ENCODE measurements at regions not wholly inside any gene's neighbourhood (a gene's known extent, or its start where the extent isn't known, plus 50 kb on each side); places are given as distances from the start of the nearest gene placed in this dataset.

DNA sequence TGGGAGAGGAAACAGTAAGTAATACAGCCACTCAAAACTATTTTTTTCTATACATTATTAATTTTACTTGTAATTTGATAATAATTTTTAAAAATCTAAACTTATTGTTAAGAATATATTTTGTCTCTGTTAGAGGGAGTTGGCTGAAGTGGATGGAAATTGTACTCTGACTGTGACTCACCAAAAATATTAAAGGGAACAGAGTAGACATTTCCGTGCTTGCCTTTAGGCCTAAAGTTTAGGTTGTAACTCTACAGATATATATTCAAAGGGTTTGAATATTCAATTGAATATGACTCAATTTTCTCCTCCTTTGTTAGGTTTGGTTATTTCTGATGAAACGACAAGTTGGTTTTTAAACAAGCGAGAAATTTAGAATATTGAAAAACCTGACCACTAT is 128.3 kb upstream of the PITX2 start:
- no peak overlapping the region for H3K4me3 ChIP-seq (ENCODE audit: low read depth, low read length)
- no peak overlapping the region for H3K4me3 Mint-ChIP-seq (ENCODE audit: unreplicated experiment)
- H3K36me3 ChIP-seq (ENCODE audit: control insufficient read depth, insufficient read depth, low read length), result no peaks in the 10 kb centered on the region
- no peaks in the 10 kb centered on the region for H3K4me1 Mint-ChIP-seq (ENCODE audit: low read depth, unreplicated experiment)
- ChIA-PET CTCF (no interaction called here), POLR2A (no interaction called here)
- H3K36me3 Mint-ChIP-seq (ENCODE audit: insufficient read depth, unreplicated experiment), result no peaks in the 10 kb centered on the region
- H3K9me3 Mint-ChIP-seq (ENCODE audit: unreplicated experiment), result no peaks in the 10 kb centered on the region
- H3K27me3 ChIP-seq (replicated peaks; ENCODE audit: control insufficient read depth, insufficient read depth, low read length), result no peaks in the 10 kb centered on the region
- intact Hi-C loops (cut with micrococcal nuclease; ENCODE audit: unreplicated experiment), result no loop called here
- no peaks in the 10 kb centered on the region for H3K27me3 Mint-ChIP-seq (ENCODE audit: insufficient read depth, unreplicated experiment)
- BruUV-seq (replicated peaks), result no TSS peak
- TF ChIP-seq, protein P1, sequence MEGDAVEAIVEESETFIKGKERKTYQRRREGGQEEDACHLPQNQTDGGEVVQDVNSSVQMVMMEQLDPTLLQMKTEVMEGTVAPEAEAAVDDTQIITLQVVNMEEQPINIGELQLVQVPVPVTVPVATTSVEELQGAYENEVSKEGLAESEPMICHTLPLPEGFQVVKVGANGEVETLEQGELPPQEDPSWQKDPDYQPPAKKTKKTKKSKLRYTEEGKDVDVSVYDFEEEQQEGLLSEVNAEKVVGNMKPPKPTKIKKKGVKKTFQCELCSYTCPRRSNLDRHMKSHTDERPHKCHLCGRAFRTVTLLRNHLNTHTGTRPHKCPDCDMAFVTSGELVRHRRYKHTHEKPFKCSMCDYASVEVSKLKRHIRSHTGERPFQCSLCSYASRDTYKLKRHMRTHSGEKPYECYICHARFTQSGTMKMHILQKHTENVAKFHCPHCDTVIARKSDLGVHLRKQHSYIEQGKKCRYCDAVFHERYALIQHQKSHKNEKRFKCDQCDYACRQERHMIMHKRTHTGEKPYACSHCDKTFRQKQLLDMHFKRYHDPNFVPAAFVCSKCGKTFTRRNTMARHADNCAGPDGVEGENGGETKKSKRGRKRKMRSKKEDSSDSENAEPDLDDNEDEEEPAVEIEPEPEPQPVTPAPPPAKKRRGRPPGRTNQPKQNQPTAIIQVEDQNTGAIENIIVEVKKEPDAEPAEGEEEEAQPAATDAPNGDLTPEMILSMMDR (IDR thresholded peaks at IDR 0.05; ENCODE audit: insufficient read depth in 1 of 2, low read depth in 1 of 2, low read length in 1 of 2, severe bottlenecking in 1 of 2, unreplicated experiment in 1 of 2), result no peak
- DNase-seq, result no peak
- no peaks in the 10 kb centered on the region for H3K9me3 ChIP-seq
- H3K27ac Mint-ChIP-seq (ENCODE audit: unreplicated experiment), result no peak overlapping the region
- H3K4me1 ChIP-seq, result no peaks in the 10 kb centered on the region

DNA sequence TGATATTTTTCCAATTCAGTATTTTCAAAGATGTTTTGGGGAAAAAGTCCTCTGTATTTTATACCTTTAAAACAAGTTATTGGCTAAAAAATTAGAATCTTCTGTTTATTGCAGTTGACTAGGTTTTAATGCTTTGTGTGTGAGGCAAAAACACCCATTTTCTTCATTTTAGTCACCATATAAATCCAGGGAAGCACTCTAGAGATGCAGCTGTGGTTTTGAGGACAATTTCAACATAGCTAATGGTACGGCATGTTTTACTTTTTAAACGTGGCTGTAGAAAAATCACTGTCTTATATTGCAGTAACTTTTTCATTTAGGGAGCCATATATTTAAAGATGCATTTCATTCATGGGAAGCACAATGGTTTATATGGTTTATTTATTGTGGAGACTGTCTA is 129.1 kb upstream of the PITX2 start:
- Mint-ChIP-seq H3K27ac (ENCODE audit: unreplicated experiment) (no peak overlapping the region), H3K27me3 (ENCODE audit: insufficient read depth, unreplicated experiment) (no peaks in the 10 kb centered on the region)

GRCh38 chr4:110753466-110753865 is 130.6 kb upstream of the PITX2 start:
- Histone ChIP-seq H3K36me3 (ENCODE audit: control insufficient read depth, insufficient read depth, low read length) (no peaks in the 10 kb centered on the region), H3K4me1 (no peaks in the 10 kb centered on the region), H3K4me3 (ENCODE audit: low read depth, low read length) (no peak overlapping the region), H3K27me3 (replicated peaks; ENCODE audit: control insufficient read depth, insufficient read depth, low read length) (no peaks in the 10 kb centered on the region), H3K9me3 (no peaks in the 10 kb centered on the region)
- H3K4me3 Mint-ChIP-seq (ENCODE audit: unreplicated experiment), result no peak overlapping the region
- ChIA-PET POLR2A (no interaction called here), CTCF (no interaction called here)
- TF ChIP-seq, protein P1 (IDR thresholded peaks at IDR 0.05; ENCODE audit: insufficient read depth in 1 of 2, low read depth in 1 of 2, low read length in 1 of 2, severe bottlenecking in 1 of 2, unreplicated experiment in 1 of 2), result no peak
- no peaks in the 10 kb centered on the region for H3K27me3 Mint-ChIP-seq (ENCODE audit: insufficient read depth, unreplicated experiment)
- BruUV-seq (replicated peaks), result no TSS peak
- H3K36me3 Mint-ChIP-seq (ENCODE audit: insufficient read depth, unreplicated experiment), result no peaks in the 10 kb centered on the region
- intact Hi-C loops (cut with micrococcal nuclease; ENCODE audit: unreplicated experiment), result no loop called here
- DNase-seq, result no peak
- H3K4me1 Mint-ChIP-seq (ENCODE audit: low read depth, unreplicated experiment), result no peaks in the 10 kb centered on the region
- H3K27ac Mint-ChIP-seq (ENCODE audit: unreplicated experiment), result no peak overlapping the region
- no peaks in the 10 kb centered on the region for H3K9me3 Mint-ChIP-seq (ENCODE audit: unreplicated experiment)

More for the DNA sequence above, 129.1 kb upstream of the PITX2 start:
- H3K4me3 ChIP-seq (ENCODE audit: low read depth, low read length), result no peak overlapping the region
- no peaks in the 10 kb centered on the region for H3K9me3 Mint-ChIP-seq (ENCODE audit: unreplicated experiment)
- no peak overlapping the region for H3K4me3 Mint-ChIP-seq (ENCODE audit: unreplicated experiment)
- TF ChIP-seq, protein P1 (IDR thresholded peaks at IDR 0.05; ENCODE audit: insufficient read depth in 1 of 2, low read depth in 1 of 2, low read length in 1 of 2, severe bottlenecking in 1 of 2, unreplicated experiment in 1 of 2), result no peak
- no peaks in the 10 kb centered on the region for H3K4me1 ChIP-seq
- POLR2A ChIA-PET, result no interaction called here
- CTCF ChIA-PET, result no interaction called here
- no peaks in the 10 kb centered on the region for H3K36me3 ChIP-seq (ENCODE audit: control insufficient read depth, insufficient read depth, low read length)
- H3K4me1 Mint-ChIP-seq (ENCODE audit: low read depth, unreplicated experiment), result no peaks in the 10 kb centered on the region
- BruUV-seq (replicated peaks), result no TSS peak
- intact Hi-C loops (cut with micrococcal nuclease; ENCODE audit: unreplicated experiment), result no loop called here
- DNase-seq, result no peak
- H3K9me3 ChIP-seq, result no peaks in the 10 kb centered on the region
- no peaks in the 10 kb centered on the region for H3K36me3 Mint-ChIP-seq (ENCODE audit: insufficient read depth, unreplicated experiment)
- no peaks in the 10 kb centered on the region for H3K27me3 ChIP-seq (replicated peaks; ENCODE audit: control insufficient read depth, insufficient read depth, low read length)
